ENCODE measurements at regions not wholly inside any gene's neighbourhood (a gene's known extent, or its start where the extent isn't known, plus 50 kb on each side); places are given as distances from the start of the nearest gene placed in this dataset.
"Not testable (repeated sequence)": the region's sequence is repeated elsewhere in the genome, so short reads cannot be mapped to it uniquely, and the experiment has no call there.

GRCh38 chr4:68720723-68721122 is 50.3 kb upstream of the UGT2B15 start:
- not testable (repeated sequence) for DNase-seq

- no peak for DNase-seq
Measured at GRCh38 chr4:68724426-68724825, 54.0 kb upstream of the UGT2B15 start.

GRCh38 chr4:68724922-68725321 is 54.5 kb upstream of the UGT2B15 start:
- DNase-seq: no peak

- DNase-seq: no peak
Measured at GRCh38 chr4:68732653-68733466, 62.4 kb upstream of the UGT2B15 start.

- no peak for DNase-seq
Measured at GRCh38 chr4:68734095-68734494, 63.6 kb upstream of the UGT2B15 start.

GRCh38 chr4:68735106-68735505 is 64.7 kb upstream of the UGT2B15 start:
- no peak for DNase-seq

GRCh38 chr4:68736813-68737212 is 66.4 kb upstream of the UGT2B15 start:
- DNase-seq: no peak

GRCh38 chr4:68738036-68738435 is 67.6 kb upstream of the UGT2B15 start:
- no peak for DNase-seq

- DNase-seq: no peak
Measured at GRCh38 chr4:68744368-68744767, 71.4 kb upstream of the UGT2B10 start.

GRCh38 chr4:68748181-68748991 is 67.4 kb upstream of the UGT2B10 start:
- no peak for DNase-seq

GRCh38 chr4:68750555-68750954 is 65.2 kb upstream of the UGT2B10 start:
- DNase-seq: no peak

GRCh38 chr4:68751138-68751537 is 64.7 kb upstream of the UGT2B10 start:
- DNase-seq: no peak

- peak; percentile 11 for DNase-seq
Measured at GRCh38 chr4:68765876-68766275, 49.9 kb upstream of the UGT2B10 start.
